GM19240 (cell line): ENCODE measurements at regions not wholly inside any gene's neighbourhood (a gene's known extent, or its start where the extent isn't known, plus 50 kb on each side); places are given as distances from the start of the nearest gene placed in this dataset.

Experiments used
- DNase-seq: peaks from one replicate; pipeline ENCODE4 v3.0.0; 2011; ENCODE audit warnings: low spot score; ENCODE audit not compliant: insufficient read length

GRCh38 chr2:151197184-151198108, 64.2 kb downstream of the RBM43 start:
- DNase-seq, result no peak

- no peak for DNase-seq
Observed at GRCh38 chr2:151193576-151193975, 68.1 kb downstream of the RBM43 start.

DNA sequence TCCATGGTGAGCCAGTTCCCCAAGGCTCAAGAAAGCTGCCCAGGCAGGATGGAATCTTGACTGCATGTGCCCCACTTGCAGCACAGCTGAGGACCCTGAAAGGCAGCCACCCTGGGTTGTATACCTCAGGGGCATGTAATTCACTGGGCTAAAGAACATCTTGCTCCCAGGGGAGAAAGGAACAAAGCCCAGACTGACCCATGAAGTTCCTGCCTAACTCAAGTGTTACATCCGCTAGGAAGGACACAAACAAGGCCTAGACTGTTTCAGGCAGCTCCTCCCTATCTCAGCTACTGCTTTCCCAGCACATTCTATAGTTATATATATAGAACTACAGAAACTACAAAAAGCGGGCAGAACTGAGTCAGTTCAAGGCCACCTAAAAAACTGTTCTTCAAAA, 69.0 kb downstream of the RBM43 start:
- DNase-seq, result no peak

DNA sequence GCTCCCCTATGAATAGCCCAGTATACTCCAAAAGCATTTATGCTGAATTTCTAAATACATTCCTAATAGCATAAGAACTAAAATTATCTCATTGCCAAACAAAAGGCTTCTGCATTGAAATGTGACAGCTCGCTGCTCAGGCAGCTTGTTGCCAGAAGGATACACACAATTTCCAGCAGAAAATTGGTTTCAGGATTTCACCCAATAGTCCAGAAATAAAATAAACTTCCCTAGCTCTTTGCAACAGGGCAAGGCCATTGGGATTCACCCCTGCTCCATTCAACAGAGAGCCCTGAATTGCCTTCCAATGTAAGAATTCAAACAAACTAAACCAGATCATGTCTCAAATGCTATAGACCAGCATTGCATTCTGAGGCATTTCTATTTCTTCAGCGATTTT, 70.7 kb downstream of the RBM43 start:
- DNase-seq, result no peak

DNA sequence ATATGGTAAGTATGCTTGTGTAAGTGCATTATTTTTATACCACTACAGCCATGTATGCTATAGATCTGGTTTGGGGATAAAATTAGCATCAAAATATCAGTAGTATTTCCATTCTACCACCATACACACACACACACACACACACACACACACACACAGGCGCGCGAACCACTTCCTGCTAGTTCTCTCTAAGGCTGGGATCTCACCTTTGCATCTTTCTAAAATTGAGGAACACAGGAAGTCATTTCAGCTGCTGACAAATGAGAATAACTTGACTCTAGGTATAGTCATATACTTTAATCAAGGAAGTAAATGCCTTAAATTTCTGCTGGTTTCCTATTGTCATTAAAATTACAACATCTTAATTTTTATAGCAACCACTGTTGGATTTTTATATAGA, 72.5 kb downstream of the RBM43 start:
- DNase-seq, result no peak

- DNase-seq, result no peak
Observed at GRCh38 chr2:151186011-151186410, 75.7 kb downstream of the RBM43 start.

GRCh38 chr2:151182899-151183809, 78.5 kb downstream of the RBM43 start:
- DNase-seq, result no peak

DNA sequence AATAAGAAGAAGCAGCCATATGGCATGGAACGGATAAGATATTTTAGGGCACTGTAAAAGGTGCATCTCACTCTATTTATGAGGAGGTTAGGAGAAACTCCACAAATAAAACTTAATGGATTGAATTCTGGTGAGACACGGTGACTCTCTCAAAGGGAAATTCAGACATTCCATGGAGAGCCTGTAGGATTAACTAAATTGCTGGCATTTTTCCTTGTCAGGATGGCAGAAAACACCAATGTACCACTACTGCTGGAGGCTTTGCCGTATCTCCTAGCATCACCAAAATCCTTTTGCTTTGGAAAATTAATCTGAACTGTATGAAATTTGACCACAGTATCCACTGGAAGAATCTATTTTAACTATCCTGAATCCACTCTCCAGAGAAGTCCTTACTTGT, 79.3 kb downstream of the RBM43 start:
- no peak for DNase-seq

- no peak for DNase-seq
Observed at GRCh38 chr2:151181524-151181923, 80.1 kb downstream of the RBM43 start.

- DNase-seq, result no peak
Observed at GRCh38 chr2:151180123-151180522, 81.5 kb downstream of the RBM43 start.

- DNase-seq, result no peak
Observed at GRCh38 chr2:151178207-151178606, 83.5 kb downstream of the RBM43 start.

DNA sequence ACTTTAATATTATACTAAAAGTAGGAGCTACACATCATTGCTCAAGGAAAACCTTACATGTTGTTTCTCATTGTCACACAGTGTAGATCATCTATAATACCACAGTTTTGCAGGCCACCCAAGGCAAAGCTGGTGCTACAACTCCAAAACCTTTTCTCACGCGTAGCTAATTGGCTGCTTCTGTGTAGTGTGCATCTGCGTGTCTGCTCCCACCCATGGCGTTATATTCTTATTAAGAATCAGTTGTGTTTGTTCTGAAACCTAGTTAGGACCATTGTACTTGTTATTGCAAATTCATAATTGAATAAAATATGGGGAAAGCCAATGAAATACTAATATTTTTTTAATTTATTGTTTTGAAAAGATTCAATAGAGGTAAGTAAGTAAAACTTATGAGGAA, 83.9 kb downstream of the RBM43 start:
- DNase-seq, result no peak

GRCh38 chr2:151176661-151177060, 85.0 kb downstream of the RBM43 start:
- DNase-seq, result no peak

- no peak for DNase-seq
Observed at GRCh38 chr2:151175864-151176263, 85.8 kb downstream of the RBM43 start.

- DNase-seq, result no peak
Observed at GRCh38 chr2:151174127-151174526, 87.5 kb downstream of the RBM43 start.

DNA sequence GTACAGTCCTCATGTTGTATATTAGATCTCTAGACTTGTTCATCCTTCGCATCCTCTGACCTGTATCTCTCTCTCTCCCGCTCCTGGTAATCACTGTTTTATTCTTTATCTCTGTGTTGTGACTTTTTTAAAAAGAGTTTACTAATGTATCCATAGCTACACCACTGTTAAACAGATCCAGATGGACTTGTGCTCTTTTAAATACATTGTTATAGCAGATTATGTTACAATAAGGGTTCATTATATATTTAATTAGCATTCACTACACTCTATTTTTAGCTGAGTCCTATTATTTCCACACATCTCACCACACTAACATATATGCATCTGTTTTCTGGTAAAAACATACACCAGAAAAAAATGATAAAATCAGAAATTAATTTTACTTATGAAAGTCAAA, 90.5 kb downstream of the RBM43 start:
- no peak for DNase-seq

DNA sequence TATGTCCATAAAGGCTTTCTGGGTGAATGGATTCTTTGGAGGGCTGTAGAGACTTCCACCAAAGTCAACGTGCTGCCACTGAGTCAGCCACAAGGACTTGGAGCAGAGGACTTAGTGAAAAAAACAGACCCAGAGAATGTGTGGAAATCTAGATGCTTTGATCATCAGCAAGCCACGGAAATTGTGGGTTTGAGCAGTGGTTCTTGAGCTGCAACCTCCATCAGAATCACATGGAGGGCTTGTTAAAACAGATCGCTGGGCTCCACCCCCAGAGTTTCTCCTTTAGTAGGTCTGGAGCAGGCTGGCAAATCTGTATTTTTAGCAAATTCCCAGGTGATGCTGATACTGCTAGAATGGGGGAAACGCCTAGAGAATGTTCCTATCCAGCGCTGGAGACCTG, 95.3 kb downstream of the RBM43 start:
- DNase-seq, result no peak

- no peak for DNase-seq
Observed at GRCh38 chr2:151165105-151165684, 96.5 kb downstream of the RBM43 start.

DNA sequence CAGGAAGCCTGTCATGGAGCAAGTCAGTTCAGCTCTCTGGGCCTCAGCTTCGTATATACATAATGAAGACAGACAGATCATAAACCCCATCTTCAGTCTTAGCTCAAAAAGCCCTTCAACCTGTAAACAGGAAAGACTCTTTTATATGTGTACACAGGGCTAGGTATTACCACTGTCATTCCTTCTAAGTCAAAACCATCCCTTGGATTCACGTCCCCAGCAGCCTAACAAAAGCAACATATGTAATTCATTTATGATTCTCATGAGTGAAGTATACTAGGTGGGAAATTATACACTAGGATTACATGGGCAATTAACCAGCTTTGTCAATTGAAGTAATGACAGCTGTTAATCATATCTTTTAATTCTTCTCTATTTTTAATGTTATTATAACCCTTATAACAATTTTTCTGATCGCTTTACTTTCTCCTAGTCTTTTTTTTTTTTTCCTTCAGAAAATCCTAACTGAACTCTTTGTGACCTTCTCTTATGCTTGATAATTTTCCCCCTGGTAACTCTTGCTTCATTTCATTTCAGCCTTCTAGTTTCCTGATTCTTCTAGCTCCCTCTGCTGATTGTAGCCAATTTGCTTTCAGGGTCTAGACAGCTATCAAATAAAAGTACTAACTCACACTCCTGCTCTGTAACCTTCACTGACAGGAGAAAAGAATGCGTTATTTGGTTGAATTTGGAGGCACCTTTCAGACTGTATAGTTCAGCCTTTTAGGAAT, 99.7 kb downstream of the RBM43 start:
- DNase-seq, result no peak

DNA sequence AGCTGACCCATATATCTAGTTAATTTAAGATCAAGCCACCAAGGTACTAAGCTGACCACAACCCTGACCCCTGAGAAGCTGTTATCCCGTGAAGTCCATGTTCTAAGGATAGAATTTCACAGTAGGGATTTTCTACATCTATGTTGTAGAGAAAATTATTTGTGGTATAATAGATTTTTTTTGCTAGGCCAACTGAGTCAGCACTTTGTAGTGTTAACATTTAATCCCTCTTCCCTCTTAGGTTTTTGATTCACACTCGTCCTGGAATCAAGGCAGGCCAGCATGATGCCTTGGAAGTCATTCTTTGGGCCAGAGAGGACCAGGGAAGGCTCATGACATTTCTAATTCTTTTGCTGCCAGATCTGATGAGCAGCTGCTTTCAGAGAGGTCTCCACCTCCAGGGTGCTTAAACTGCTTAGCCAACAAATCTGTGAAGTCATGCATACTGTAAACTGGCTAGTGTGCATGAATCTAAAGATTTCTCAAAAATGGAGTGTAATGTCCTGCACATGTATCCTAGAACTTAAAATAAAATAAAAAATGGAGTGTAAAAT, 102.5 kb downstream of the RBM43 start:
- no peak for DNase-seq
